Posterior cingulate gyrus (tissue), 11 donors: ENCODE measurements at regions not wholly inside any gene's neighbourhood (a gene's known extent, or its start where the extent isn't known, plus 50 kb on each side); places are given as distances from the start of the nearest gene placed in this dataset.
"Not testable (repeated sequence)": the region's sequence is repeated elsewhere in the genome, so short reads cannot be mapped to it uniquely, and the experiment has no call there.

ENCODE experiments used
- DNase-seq, 10 donors: peaks; one replicate each; pipeline versions ENCODE4 v3.0.0 to v3.0.0-alpha.2; 2020 to 2021; ENCODE audit warnings: mixed read lengths in 3 of 10
- intact Hi-C: fragments of 100-400 bp; cut with DNase I; formaldehyde crosslinking; loops from one replicate; pipeline ENCODE4 v1.15.1; 2023

DNA sequence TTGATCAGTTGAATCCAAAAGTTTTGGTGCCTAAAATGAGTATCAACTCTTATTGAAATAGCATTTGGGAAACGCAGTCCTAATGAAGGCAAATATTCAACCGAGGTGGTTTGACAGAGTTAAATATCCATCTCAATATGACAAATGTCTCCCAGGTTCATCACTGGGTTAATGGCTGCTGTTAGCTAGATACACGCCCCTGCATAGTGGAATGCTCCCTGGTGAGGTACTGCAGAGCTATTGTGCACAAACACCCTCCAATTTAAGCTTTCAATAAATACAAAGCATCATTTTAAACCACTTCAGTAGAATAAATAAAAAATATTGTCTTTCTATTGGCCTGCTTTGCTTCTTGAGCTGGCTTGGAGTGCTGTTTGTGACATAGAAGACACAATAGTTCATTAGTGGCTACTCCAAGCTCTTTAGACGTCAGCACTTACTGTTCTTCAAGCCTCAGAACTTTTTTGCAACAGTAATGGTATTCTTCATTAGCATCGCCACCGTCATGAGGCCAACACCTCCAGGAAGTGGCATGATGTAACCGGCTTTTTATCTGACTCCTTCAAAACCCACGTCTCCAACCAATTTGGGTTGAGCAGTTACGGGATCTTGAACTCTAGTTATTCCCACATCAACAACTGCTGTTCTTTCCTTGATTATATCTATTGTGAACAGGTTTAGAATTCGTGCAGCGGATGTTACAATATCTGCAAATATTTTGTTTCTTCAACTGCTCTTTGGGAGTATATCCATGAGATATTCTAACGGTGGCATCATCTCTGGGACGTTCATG lies 1159.6 kb upstream of the EPHA6 start:
- no peak for DNase-seq
- intact Hi-C loops, result no loop called here

- intact Hi-C loops, result no loop called here
- peak in 1 of 10 donors; percentile 47 for DNase-seq
Measured at GRCh38 chr3:95655363-95655986, 1158.9 kb upstream of the EPHA6 start.

GRCh38 chr3:95670765-95671164 lies 1143.6 kb upstream of the EPHA6 start:
- intact Hi-C loops, result no loop called here
- no peak for DNase-seq

GRCh38 chr3:95673215-95673614 lies 1141.2 kb upstream of the EPHA6 start:
- intact Hi-C loops, result no loop called here
- DNase-seq, result peak in 1 of 10 donors; percentile 53

DNA sequence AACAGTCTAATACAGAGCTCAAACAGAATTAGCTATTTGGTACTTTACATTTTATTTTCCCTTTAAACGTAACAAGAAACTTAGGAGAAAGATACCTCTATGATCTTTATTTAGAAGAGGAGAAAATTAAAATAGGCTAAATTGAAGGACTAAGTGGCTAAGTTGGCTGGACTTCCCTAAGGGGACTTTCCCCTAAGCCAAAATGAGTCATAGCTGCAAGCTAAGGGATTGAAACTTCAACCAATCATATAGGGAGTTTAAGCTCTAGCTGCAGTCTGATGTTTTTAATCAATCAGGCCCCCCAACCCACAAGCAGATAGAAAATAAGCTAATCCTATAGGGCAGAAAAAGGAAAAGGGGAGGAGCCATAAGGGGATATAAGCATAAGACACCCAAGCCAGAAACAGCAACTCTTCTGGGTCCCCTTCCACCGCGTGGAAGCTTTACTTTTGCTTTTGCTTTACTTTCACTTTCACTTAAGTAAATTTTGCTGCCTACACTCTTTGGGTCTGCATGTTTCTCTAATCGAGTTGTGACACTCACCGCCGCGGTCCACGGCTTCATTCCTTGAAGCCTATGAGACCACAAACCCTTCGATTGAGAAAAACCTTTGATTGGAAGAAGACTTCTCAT lies 1108.5 kb upstream of the EPHA6 start:
- intact Hi-C loops, result no loop called here
- DNase-seq, result peak in 1 of 10 donors; percentile 45

- intact Hi-C loops, result no loop called here
- no peak for DNase-seq
Measured at GRCh38 chr3:95707268-95707667, 1107.1 kb upstream of the EPHA6 start.

GRCh38 chr3:95710684-95711083 lies 1103.7 kb upstream of the EPHA6 start:
- intact Hi-C loops, result no loop called here
- no peak for DNase-seq

- intact Hi-C loops, result no loop called here
- no peak for DNase-seq
Measured at GRCh38 chr3:95711789-95712188, 1102.6 kb upstream of the EPHA6 start.

DNA sequence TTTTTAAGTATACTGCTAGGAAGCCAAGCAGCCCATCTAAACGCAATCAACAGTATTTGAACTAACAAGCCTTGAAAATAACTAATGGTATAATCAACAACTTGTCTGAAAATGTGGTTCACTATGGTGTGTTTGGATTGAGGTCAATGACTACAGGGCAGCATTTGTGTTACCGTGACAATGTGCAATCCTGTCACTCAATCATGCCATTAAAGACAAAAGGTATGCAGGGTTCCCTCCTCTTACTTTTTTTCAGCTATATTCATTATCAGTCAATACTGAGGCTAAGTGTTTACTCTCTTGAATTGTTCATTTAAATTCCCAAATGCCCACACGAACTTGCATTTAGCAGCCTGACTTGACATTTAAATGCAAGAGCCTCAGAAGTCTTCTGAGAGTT lies 1099.3 kb upstream of the EPHA6 start:
- intact Hi-C loops, result no loop called here
- DNase-seq, result no peak

DNA sequence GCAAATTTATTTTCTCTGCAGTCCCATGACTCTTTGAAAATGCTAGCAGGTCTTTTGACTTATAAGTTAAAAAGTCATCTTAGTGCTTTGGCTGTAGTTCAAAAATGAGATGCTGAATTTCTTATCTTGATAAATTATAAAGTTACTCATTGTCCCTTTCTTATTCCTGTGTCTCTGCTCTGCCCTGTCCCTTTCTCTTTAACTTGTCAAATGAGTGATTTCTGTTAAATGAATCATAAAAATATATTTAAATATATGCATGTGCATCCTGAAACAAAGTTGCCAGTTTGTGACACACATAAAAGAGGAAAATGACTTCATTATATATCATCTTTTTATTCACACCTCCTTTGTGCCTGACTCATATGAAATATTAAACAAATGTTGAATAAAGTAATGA lies 1097.3 kb upstream of the EPHA6 start:
- intact Hi-C loops, result no loop called here
- no peak for DNase-seq

DNA sequence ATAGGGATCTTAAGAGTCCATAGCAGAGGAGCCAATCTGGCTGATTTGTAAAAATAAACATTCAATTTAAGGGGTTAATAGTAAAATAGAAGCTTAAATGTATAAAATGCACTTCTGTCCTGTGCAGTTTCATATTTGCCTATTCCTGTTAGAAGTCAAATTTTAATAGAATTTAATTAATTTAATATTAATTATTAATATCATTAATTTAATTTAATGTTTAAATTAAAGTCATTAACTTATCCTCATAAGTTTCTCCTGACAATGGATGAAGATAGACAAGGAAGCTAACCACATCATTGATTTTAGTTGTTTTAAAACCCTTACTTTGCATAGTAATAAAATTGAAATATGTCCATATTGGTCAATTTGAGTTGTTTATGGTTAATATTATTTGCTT lies 1096.2 kb upstream of the EPHA6 start:
- DNase-seq, result no peak
- intact Hi-C loops, result no loop called here

DNA sequence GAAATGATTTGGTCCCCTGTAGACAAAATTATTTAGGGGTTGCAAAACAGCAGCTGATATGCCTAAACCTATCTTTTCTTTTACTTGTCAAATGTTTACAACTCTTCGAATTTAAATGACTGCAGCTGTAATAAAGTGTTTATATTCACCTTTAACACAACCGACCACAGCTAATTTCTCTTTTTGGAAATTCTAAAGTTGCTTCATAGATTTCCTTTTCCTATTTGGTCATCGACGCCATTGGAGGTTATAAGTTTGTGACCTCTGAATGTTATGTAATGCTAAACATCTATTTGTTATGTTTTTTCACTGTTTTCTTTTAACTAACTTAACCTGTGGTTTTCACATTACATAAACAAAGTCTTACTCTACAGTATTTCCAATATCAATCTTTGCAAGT lies 1094.9 kb upstream of the EPHA6 start:
- intact Hi-C loops, result no loop called here
- no peak for DNase-seq

GRCh38 chr3:95721938-95722337 lies 1092.5 kb upstream of the EPHA6 start:
- intact Hi-C loops, result no loop called here
- no peak for DNase-seq

DNA sequence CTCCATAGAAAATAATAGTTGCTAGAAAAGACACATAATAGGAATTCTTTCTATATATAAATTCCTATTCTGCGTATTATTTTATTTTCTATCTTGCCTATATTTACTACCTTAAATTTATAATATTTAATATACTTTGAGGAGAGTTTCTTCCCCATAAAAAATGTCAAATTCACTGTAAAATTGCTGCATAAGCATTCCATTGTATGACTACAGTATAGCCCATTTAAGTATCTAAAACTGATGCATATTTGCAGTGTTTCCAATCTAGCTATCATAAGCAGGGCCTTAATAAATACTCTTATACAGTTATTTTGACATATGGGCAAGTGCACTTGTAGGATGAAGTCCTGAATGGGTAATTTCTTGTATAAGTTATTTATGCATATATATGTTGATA lies 1088.6 kb upstream of the EPHA6 start:
- DNase-seq, result no peak
- intact Hi-C loops, result no loop called here

DNA sequence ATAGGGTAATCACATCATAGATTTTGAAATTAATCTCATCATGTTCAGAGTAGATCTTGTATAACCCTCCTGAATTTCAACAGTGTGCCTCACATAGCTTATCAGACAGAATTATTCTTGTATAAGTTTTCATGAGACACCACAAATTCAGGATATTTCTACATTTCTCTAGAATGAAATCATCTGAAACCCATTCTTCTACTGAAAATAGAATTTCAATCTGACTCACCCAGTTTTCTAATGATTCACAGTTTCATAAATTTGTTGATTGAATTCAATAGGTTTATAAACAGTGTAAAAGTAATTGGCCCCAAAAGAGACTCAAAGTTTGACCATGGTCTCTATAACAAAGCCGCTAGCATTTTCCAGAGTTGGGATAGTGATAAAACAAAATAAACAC lies 1082.6 kb upstream of the EPHA6 start:
- intact Hi-C loops, result no loop called here

DNA sequence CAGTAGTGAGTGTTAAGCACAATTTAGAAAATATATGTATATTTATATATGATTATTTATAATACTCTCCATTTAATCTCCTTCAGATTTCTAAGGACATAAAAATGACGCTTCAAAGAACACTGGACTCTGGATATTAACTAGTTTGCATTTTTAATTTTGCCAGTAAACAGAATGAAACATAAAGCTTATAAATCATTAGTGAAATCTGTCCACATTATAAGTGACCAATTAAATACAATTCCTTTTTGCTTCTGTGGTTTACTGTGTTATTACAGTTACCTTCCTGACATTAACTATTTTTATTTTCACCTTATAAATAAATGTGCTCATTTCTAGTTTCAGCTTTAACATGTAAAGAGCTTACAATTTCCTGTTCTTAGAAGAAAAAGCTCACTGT lies 1081.1 kb upstream of the EPHA6 start:
- intact Hi-C loops, result no loop called here
- no peak for DNase-seq

More for the DNA sequence above, 1082.6 kb upstream of the EPHA6 start:
- DNase-seq, result no peak

DNA sequence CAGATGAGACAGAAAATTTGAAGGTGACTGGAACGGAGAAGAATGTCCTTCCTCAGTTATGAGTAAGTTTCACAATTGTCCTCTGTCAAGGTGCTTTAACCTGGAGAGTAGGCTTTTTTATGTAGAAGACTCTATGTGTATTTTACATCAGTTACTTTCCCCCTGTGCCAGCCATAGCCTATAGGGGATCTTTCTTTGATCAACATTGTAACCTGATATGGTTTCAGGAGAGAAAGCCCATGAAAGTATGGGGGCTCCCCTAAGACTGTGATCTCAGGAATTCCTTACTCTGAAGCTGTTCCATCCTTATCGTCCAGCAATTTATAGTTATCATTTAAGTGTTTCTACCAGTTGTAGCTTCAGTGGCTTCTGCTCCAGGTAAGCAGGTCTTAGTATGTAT lies 1076.3 kb upstream of the EPHA6 start:
- intact Hi-C loops, result no loop called here
- no peak for DNase-seq

- intact Hi-C loops, result not testable (repeated sequence)
- DNase-seq, result peak in 1 of 10 donors; percentile 49
Measured at GRCh38 chr3:95744896-95745295, 1069.5 kb upstream of the EPHA6 start.

GRCh38 chr3:95750097-95750496 lies 1064.3 kb upstream of the EPHA6 start:
- intact Hi-C loops, result no loop called here
- no peak for DNase-seq

DNA sequence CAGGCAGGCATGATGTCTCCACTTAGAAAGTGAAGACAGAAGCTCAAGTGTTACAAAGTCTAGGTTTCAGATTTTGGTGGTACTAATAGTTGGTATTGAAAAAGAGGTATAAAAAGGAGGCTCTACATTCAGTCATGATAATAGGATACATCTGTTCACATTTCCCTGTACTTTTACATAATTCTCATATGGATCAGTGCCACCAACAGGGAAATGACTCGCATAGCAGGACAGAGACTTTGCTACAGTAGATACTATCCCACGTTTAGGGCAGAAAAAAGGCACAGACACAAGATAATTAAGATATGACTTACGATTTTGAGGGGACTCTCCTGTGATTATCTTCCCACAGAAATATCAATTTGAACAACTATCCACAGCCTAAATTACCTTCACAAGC lies 1062.9 kb upstream of the EPHA6 start:
- intact Hi-C loops, result no loop called here

DNA sequence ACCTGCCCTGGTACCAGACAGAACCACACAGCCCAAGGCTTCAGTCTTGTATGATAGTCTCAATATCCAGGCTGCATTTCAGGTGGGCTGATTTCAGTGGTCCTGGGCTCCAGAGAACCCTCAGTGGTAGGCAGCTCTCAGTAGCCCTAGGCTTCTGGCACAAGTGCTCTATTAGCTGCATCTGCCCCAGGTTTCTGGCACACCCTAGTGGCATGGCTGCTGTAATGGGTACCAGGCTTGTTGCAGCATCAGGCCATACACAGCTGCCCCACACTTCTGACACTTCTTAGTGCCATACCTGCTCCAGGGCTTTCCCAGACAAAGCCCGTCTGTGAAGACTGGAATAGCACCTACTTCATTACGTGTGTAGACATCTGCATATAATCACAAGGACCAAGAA lies 1062.2 kb upstream of the EPHA6 start:
- intact Hi-C loops, result no loop called here
- DNase-seq, result peak in 1 of 10 donors; percentile 62

More for the DNA sequence above, 1062.9 kb upstream of the EPHA6 start:
- no peak for DNase-seq

GRCh38 chr3:95758707-95759106 lies 1055.7 kb upstream of the EPHA6 start:
- no peak for DNase-seq
- intact Hi-C loops, result no loop called here
